WTC11 (cell line): ENCODE measurements at regions not wholly inside any gene's neighbourhood (a gene's known extent, or its start where the extent isn't known, plus 50 kb on each side); places are given as distances from the start of the nearest gene placed in this dataset.

Experiments
- ATAC-seq: fragments of 200-7000 bp; cut with Tn5 transposase; 2 replicates; pipeline ENCODE4 v1.10.0; 2021; ENCODE audit warnings: mild to moderate bottlenecking, moderate library complexity
- CTCF ChIA-PET: fragments of 300-600 bp; sonication (Branson Sonifier 250); formaldehyde crosslinking; loops from one replicate; lab custom pipeline; 2021; ENCODE audit warnings: antibody characterized with exemption; lab: Charles Lee
- POLR2A ChIA-PET: fragments of 350-600 bp; sonication (Branson Sonifier 250); formaldehyde crosslinking; loops from one replicate; lab custom pipeline; 2021; ENCODE audit warnings: antibody characterized with exemption; lab: Charles Lee
- DNase-seq: peaks from one replicate; pipeline ENCODE4 v3.0.0; 2021; ENCODE audit warnings: low spot score
- H3K27ac Mint-ChIP-seq: 2 replicates; pipeline ENCODE4 v1.8.0; 2021; ENCODE audit warnings: mixed read lengths
- H3K27me3 Mint-ChIP-seq: 2 replicates; pipeline ENCODE4 v1.8.0; 2021; ENCODE audit warnings: low read depth, mild to moderate bottlenecking, moderate library complexity, mixed read lengths
- H3K36me3 Mint-ChIP-seq: 2 replicates; pipeline ENCODE4 v1.8.0; 2021; ENCODE audit warnings: mixed read lengths
- H3K4me1 Mint-ChIP-seq: 2 replicates; pipeline ENCODE4 v1.8.0; 2022; ENCODE audit warnings: mixed read lengths
- H3K4me3 Mint-ChIP-seq: 2 replicates; pipeline ENCODE4 v1.8.0; 2021; ENCODE audit warnings: mild to moderate bottlenecking, moderate library complexity, mixed read lengths
- H3K9me3 Mint-ChIP-seq: 2 replicates; pipeline ENCODE4 v1.8.0; 2021; ENCODE audit warnings: mixed read lengths
- AFF4 ChIP-seq: sonication (generic); formaldehyde crosslinking; IDR thresholded peaks from 2 replicates; pipeline ENCODE4 v1.8.1; 2023; ENCODE audit warnings: mild to moderate bottlenecking, missing genetic modification reagents, borderline replicate concordance
- AR ChIP-seq: fragments of 250-450 bp; sonication (Bioruptor Pico); IDR thresholded peaks from 2 replicates; pipeline ENCODE4 v1.9.0; 2021; ENCODE audit warnings: mild to moderate bottlenecking
- CREB1 ChIP-seq: sonication (generic); formaldehyde crosslinking; IDR thresholded peaks from 2 replicates; pipeline ENCODE4 v1.8.0; 2023; ENCODE audit warnings: mild to moderate bottlenecking, missing genetic modification reagents
- ELF4 ChIP-seq: sonication (generic); formaldehyde crosslinking; IDR thresholded peaks from 2 replicates; pipeline ENCODE4 v1.8.1; 2022; ENCODE audit warnings: low read depth, mild to moderate bottlenecking, moderate library complexity, missing genetic modification reagents
- FOXJ3 ChIP-seq: sonication (generic); formaldehyde crosslinking; IDR thresholded peaks from 2 replicates; pipeline ENCODE4 v1.9.0; 2021; ENCODE audit warnings: missing genetic modification reagents, mild to moderate bottlenecking, borderline replicate concordance
- IRF1 ChIP-seq: sonication (generic); formaldehyde crosslinking; IDR thresholded peaks from 2 replicates; pipeline ENCODE4 v1.8.0; 2023; ENCODE audit warnings: missing genetic modification reagents
- NFYB ChIP-seq: sonication (generic); formaldehyde crosslinking; conservative IDR thresholded peaks from 2 replicates; pipeline ENCODE4 v1.8.0; 2022; ENCODE audit warnings: low read depth, missing genetic modification reagents
- NR2C2 ChIP-seq: sonication (generic); formaldehyde crosslinking; IDR thresholded peaks from 2 replicates; pipeline ENCODE4 v1.8.0; 2022; ENCODE audit warnings: mild to moderate bottlenecking, missing genetic modification reagents
- PRDM15 ChIP-seq: sonication (generic); formaldehyde crosslinking; IDR thresholded peaks from 2 replicates; pipeline ENCODE4 v1.8.0; 2022; ENCODE audit warnings: missing genetic modification reagents
- PREB ChIP-seq: sonication (generic); formaldehyde crosslinking; IDR thresholded peaks from 2 replicates; pipeline ENCODE4 v1.8.1; 2022; ENCODE audit warnings: mild to moderate bottlenecking, missing genetic modification reagents, moderate library complexity, borderline replicate concordance
- PRRX2 ChIP-seq: fragments of 250-450 bp; sonication (Bioruptor Pico); IDR thresholded peaks from 2 replicates; pipeline ENCODE4 v1.8.0; 2021; ENCODE audit warnings: mild to moderate bottlenecking
- SMAD3 ChIP-seq: sonication (generic); formaldehyde crosslinking; IDR thresholded peaks from 2 replicates; pipeline ENCODE4 v1.8.0; 2022; ENCODE audit warnings: missing genetic modification reagents, mild to moderate bottlenecking, borderline replicate concordance
- TEAD1 ChIP-seq: sonication (generic); formaldehyde crosslinking; IDR thresholded peaks from 2 replicates; pipeline ENCODE4 v1.8.0; 2022; ENCODE audit warnings: mild to moderate bottlenecking, missing genetic modification reagents
- USF1 ChIP-seq: sonication (generic); formaldehyde crosslinking; IDR thresholded peaks from 2 replicates; pipeline ENCODE4 v1.8.0; 2022; ENCODE audit warnings: mild to moderate bottlenecking, missing genetic modification reagents
- ZNF121 ChIP-seq: sonication (generic); formaldehyde crosslinking; IDR thresholded peaks from 2 replicates; pipeline ENCODE4 v1.8.0; 2023; ENCODE audit warnings: missing genetic modification reagents
- ZNF232 ChIP-seq: sonication (generic); formaldehyde crosslinking; IDR thresholded peaks from 2 replicates; pipeline ENCODE4 v1.8.0; 2022; ENCODE audit warnings: mild to moderate bottlenecking, missing genetic modification reagents
- ZNF423 ChIP-seq: fragments of 250-450 bp; sonication (Bioruptor Pico); IDR thresholded peaks from 2 replicates; pipeline ENCODE4 v2.1.2; 2022; ENCODE audit warnings: mild to moderate bottlenecking, moderate library complexity
- ZNF425 ChIP-seq: fragments of 250-450 bp; sonication (Bioruptor Pico); conservative IDR thresholded peaks from 2 replicates; pipeline ENCODE4 v1.9.0; 2021; ENCODE audit warnings: mild to moderate bottlenecking
- TF ChIP-seq, protein P1 (sequence below): sonication (generic); formaldehyde crosslinking; IDR thresholded peaks from 2 replicates; pipeline ENCODE4 v1.8.1; 2023; ENCODE audit warnings: mild to moderate bottlenecking, missing genetic modification reagents
- TF ChIP-seq, protein P2 (sequence below): sonication (generic); formaldehyde crosslinking; IDR thresholded peaks from 2 replicates; pipeline ENCODE4 v1.8.1; 2022; ENCODE audit warnings: mild to moderate bottlenecking, moderate library complexity, missing genetic modification reagents

- TF ChIP-seq AFF4 (no peak), ZNF232 (no peak), ZNF425 (no peak), IRF1 (CRISPR knock-in tag) (no peak), PREB (CRISPR knock-in tag) (no peak), NR2C2 (CRISPR knock-in tag) (no peak), PRDM15 (CRISPR knock-in tag) (no peak), SMAD3 (CRISPR knock-in tag) (no peak)
- TF ChIP-seq, all 79 proteins: peak for 0
Observed at GRCh38 chr14:51336734-51337133, 96.7 kb downstream of the TMX1 start (continued).

- Mint-ChIP-seq H3K27me3 (no peaks in the 10 kb centered on the region; the same call in 1 of the 2 replicates), H3K36me3 (no peaks in the 10 kb centered on the region), H3K9me3 (peaks cover 13% of the 10 kb centered on the region), H3K4me3 (no peak overlapping the region), H3K27ac (no peak overlapping the region), H3K4me1 (peaks cover 11% of the 10 kb centered on the region)
- no peak for DNase-seq
- TF ChIP-seq FOXJ3 (CRISPR knock-in tag) = no peak
- no peak for TF ChIP-seq AR (CRISPR knock-in tag)
- TF ChIP-seq ELF4 = no peak
- TF ChIP-seq, protein P1, sequence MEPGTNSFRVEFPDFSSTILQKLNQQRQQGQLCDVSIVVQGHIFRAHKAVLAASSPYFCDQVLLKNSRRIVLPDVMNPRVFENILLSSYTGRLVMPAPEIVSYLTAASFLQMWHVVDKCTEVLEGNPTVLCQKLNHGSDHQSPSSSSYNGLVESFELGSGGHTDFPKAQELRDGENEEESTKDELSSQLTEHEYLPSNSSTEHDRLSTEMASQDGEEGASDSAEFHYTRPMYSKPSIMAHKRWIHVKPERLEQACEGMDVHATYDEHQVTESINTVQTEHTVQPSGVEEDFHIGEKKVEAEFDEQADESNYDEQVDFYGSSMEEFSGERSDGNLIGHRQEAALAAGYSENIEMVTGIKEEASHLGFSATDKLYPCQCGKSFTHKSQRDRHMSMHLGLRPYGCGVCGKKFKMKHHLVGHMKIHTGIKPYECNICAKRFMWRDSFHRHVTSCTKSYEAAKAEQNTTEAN = no peak
- no peak for TF ChIP-seq USF1
- TF ChIP-seq NFYB (CRISPR knock-in tag) = no peak
- no peak for TF ChIP-seq ZNF121 (CRISPR knock-in tag)
- TF ChIP-seq ZNF423 = no peak
- TF ChIP-seq TEAD1 = no peak
- TF ChIP-seq, protein P2, sequence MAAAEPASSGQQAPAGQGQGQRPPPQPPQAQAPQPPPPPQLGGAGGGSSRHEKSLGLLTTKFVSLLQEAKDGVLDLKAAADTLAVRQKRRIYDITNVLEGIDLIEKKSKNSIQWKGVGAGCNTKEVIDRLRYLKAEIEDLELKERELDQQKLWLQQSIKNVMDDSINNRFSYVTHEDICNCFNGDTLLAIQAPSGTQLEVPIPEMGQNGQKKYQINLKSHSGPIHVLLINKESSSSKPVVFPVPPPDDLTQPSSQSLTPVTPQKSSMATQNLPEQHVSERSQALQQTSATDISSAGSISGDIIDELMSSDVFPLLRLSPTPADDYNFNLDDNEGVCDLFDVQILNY (CRISPR knock-in tag) = no peak
- no peak for TF ChIP-seq PRRX2
- no peak for TF ChIP-seq CREB1 (CRISPR knock-in tag)
- ChIA-PET CTCF (no interaction called here), POLR2A (no interaction called here)
- ATAC-seq = no peak
Observed at GRCh38 chr14:51337520-51337919, 97.5 kb downstream of the TMX1 start.
